ENCODE measurements at regions not wholly inside any gene's neighbourhood (a gene's known extent, or its start where the extent isn't known, plus 50 kb on each side); places are given as distances from the start of the nearest gene placed in this dataset.

- no peak for DNase-seq (ENCODE audit: low read depth)
- no peak for TF ChIP-seq CTCF (IDR thresholded peaks at IDR 0.05; ENCODE audit: control insufficient read depth, insufficient read depth, low read depth, low read length, missing control alignments)
Measured at GRCh38 chr13:76421011-76421410, 465.2 kb downstream of the KCTD12 start.

DNA sequence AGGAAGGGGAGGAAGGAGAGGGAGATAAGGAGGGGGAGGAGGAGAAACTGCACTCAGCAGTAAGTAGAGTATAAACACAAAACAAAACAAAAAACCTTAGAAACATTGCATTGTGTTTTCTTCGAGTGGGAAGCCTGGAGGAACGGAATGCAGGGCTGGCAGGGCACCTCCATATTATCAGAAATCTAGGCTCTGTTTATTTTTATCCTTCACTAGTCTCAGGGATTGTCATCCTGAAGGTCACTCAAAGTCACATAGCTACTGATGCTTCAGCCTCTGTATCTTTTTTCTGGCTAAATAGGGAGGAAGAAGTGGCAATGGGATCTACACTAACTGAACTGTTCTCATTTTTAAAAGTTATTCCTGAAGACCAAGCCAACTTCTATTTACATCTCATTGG, 467.8 kb downstream of the KCTD12 start:
- DNase-seq (ENCODE audit: low read depth) = no peak
- no peak for TF ChIP-seq CTCF (IDR thresholded peaks at IDR 0.05; ENCODE audit: control insufficient read depth, insufficient read depth, low read depth, low read length, missing control alignments)
- H3K4me3 ChIP-seq (ENCODE audit: control insufficient read depth, low read depth, low read length) = no peak overlapping the region

More at GRCh38 chr13:76421011-76421410, 465.2 kb downstream of the KCTD12 start:
- H3K4me3 ChIP-seq (ENCODE audit: control insufficient read depth, low read depth, low read length) = no peak overlapping the region

GRCh38 chr13:76414320-76414719, 471.9 kb downstream of the KCTD12 start:
- no peak for TF ChIP-seq CTCF (IDR thresholded peaks at IDR 0.05; ENCODE audit: control insufficient read depth, insufficient read depth, low read depth, low read length, missing control alignments)
- no peak for DNase-seq (ENCODE audit: low read depth)
- no peak overlapping the region for H3K4me3 ChIP-seq (ENCODE audit: control insufficient read depth, low read depth, low read length)

- no peak for DNase-seq (ENCODE audit: low read depth)
- no peak overlapping the region for H3K4me3 ChIP-seq (ENCODE audit: control insufficient read depth, low read depth, low read length)
- no peak for TF ChIP-seq CTCF (IDR thresholded peaks at IDR 0.05; ENCODE audit: control insufficient read depth, insufficient read depth, low read depth, low read length, missing control alignments)
Measured at GRCh38 chr13:76406243-76406642, 480.0 kb downstream of the KCTD12 start.

DNA sequence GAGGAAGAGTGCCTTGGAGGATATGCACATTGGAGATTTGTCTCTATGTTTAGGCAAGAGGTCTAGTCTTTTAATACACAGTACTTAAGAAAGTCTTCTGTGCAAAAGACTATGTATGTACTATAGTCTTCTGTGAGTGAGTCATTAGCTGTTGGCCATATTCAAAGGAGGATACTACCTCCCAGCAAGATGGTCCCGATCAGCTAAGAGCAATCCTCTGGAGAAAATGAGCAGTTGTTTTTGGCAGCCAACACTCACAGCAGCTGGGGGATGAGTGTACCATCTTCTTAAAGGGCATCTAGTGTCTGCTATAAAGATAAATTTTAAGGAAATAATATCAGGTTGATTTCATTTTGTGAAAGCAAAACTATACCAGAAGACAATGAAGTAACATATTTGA, 487.8 kb downstream of the KCTD12 start:
- H3K4me3 ChIP-seq (ENCODE audit: control insufficient read depth, low read depth, low read length) = no peak overlapping the region
- no peak for TF ChIP-seq CTCF (IDR thresholded peaks at IDR 0.05; ENCODE audit: control insufficient read depth, insufficient read depth, low read depth, low read length, missing control alignments)
- no peak for DNase-seq (ENCODE audit: low read depth)

- no peak overlapping the region for H3K4me3 ChIP-seq (ENCODE audit: control insufficient read depth, low read depth, low read length)
- TF ChIP-seq CTCF (IDR thresholded peaks at IDR 0.05; ENCODE audit: control insufficient read depth, insufficient read depth, low read depth, low read length, missing control alignments) = no peak
- DNase-seq (ENCODE audit: low read depth) = no peak
Measured at GRCh38 chr13:76397413-76397812, 488.8 kb downstream of the KCTD12 start.

DNA sequence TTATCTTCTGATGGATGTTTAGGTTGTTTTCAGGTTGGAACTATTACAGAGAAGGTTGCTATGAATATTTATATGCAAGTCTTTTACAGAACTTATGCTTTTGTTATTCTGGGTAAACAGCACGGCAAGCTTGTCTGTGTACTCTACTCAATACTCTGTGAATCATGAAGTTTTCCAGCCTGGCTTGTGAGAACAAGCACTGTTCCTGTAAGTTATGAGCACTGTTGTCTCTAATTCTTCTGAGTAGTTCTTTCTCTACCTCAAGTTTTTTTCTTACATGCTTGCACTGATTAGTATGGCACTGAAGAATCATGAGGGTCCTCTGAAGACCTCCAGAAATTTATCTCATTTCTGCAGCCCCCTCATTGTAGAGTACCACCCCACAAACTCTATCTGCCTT, 496.9 kb downstream of the KCTD12 start:
- DNase-seq (ENCODE audit: low read depth) = no peak
- no peak overlapping the region for H3K4me3 ChIP-seq (ENCODE audit: control insufficient read depth, low read depth, low read length)
- TF ChIP-seq CTCF (IDR thresholded peaks at IDR 0.05; ENCODE audit: control insufficient read depth, insufficient read depth, low read depth, low read length, missing control alignments) = no peak

Measured in AG09309 (cell line).